HG02840 (cell line): ENCODE measurements at regions not wholly inside any gene's neighbourhood (a gene's known extent, or its start where the extent isn't known, plus 50 kb on each side); places are given as distances from the start of the nearest gene placed in this dataset.

Experiments
- ATAC-seq: cut with Tn5 transposase; IDR thresholded peaks from one replicate; pipeline ENCODE4 v1.9.1; 2021; ENCODE audit warnings: mild to moderate bottlenecking, moderate library complexity, moderate number of reproducible peaks; ENCODE audit not compliant: unreplicated experiment, low FRiP score

- no peak for ATAC-seq
These were observed 210.9 kb upstream of the CST7 start for GRCh38 chr20:24738058-24738775.

GRCh38 chr20:24738981-24739633 lies 210.0 kb upstream of the CST7 start:
- no peak for ATAC-seq

GRCh38 chr20:24739746-24740145 lies 209.3 kb upstream of the CST7 start:
- ATAC-seq = no peak

- no peak for ATAC-seq
These were observed 207.5 kb upstream of the CST7 start for GRCh38 chr20:24741493-24742072.

- no peak for ATAC-seq
These were observed 206.6 kb upstream of the CST7 start for GRCh38 chr20:24742436-24742835.

- no peak for ATAC-seq
These were observed 206.1 kb upstream of the CST7 start for GRCh38 chr20:24742989-24743388.

- ATAC-seq = no peak
These were observed 205.4 kb upstream of the CST7 start for GRCh38 chr20:24743641-24744040.

GRCh38 chr20:24744747-24745146 lies 204.3 kb upstream of the CST7 start:
- ATAC-seq = no peak

- no peak for ATAC-seq
These were observed 203.9 kb upstream of the CST7 start for GRCh38 chr20:24745206-24745605.

GRCh38 chr20:24745617-24746350 lies 203.3 kb upstream of the CST7 start:
- no peak for ATAC-seq

GRCh38 chr20:24746351-24746685 lies 202.8 kb upstream of the CST7 start:
- ATAC-seq = no peak

- ATAC-seq = no peak
These were observed 201.9 kb upstream of the CST7 start for GRCh38 chr20:24747010-24747712.

- no peak for ATAC-seq
These were observed 201.0 kb upstream of the CST7 start for GRCh38 chr20:24747881-24748595.

- no peak for ATAC-seq
These were observed 197.5 kb upstream of the CST7 start for GRCh38 chr20:24751551-24751950.

GRCh38 chr20:24752612-24753011 lies 196.5 kb upstream of the CST7 start:
- ATAC-seq = no peak

GRCh38 chr20:24753130-24753529 lies 195.9 kb upstream of the CST7 start:
- no peak for ATAC-seq

GRCh38 chr20:24754691-24755090 lies 194.4 kb upstream of the CST7 start:
- ATAC-seq = no peak

GRCh38 chr20:24755411-24755922 lies 193.6 kb upstream of the CST7 start:
- no peak for ATAC-seq

- ATAC-seq = no peak
These were observed 192.6 kb upstream of the CST7 start for GRCh38 chr20:24756292-24757025.
